WERI-Rb-1 (cell line): ENCODE measurements at regions not wholly inside any gene's neighbourhood (a gene's known extent, or its start where the extent isn't known, plus 50 kb on each side); places are given as distances from the start of the nearest gene placed in this dataset.

Source experiments
- DNase-seq: peaks from one replicate; pipeline ENCODE4 v3.0.0-alpha.2; 2020
- H3K27ac ChIP-seq: fragments of 250-450 bp; sonication (Bioruptor Pico); 2 replicates; pipeline ENCODE4 v1.5.1; 2020; ENCODE audit warnings: mild to moderate bottlenecking, moderate library complexity
- H3K27me3 ChIP-seq: fragments of 250-450 bp; sonication (Bioruptor Pico); 2 replicates; pipeline ENCODE4 v1.5.1; 2021; ENCODE audit warnings: mild to moderate bottlenecking, low read depth, moderate library complexity; ENCODE audit not compliant: insufficient read depth, severe bottlenecking
- H3K36me3 ChIP-seq: fragments of 250-450 bp; sonication (Bioruptor Pico); 2 replicates; pipeline ENCODE4 v1.5.1; 2020; ENCODE audit warnings: mild to moderate bottlenecking, moderate library complexity
- H3K4me3 ChIP-seq: 2 replicates; pipeline ENCODE4 v1.5.1; 2011; ENCODE audit warnings: low read depth, mild to moderate bottlenecking, control low read depth, low read length
- H3K9me3 ChIP-seq: fragments of 250-450 bp; sonication (Bioruptor Pico); 2 replicates; pipeline ENCODE4 v1.5.1; 2021; ENCODE audit warnings: mild to moderate bottlenecking, moderate library complexity; ENCODE audit not compliant: severe bottlenecking
- TF ChIP-seq, protein P1 (sequence below): IDR thresholded peaks from 2 replicates; pipeline ENCODE4 v1.5.1; 2011; ENCODE audit warnings: low read depth, mild to moderate bottlenecking, control low read depth, inconsistent platforms, low read length

DNA sequence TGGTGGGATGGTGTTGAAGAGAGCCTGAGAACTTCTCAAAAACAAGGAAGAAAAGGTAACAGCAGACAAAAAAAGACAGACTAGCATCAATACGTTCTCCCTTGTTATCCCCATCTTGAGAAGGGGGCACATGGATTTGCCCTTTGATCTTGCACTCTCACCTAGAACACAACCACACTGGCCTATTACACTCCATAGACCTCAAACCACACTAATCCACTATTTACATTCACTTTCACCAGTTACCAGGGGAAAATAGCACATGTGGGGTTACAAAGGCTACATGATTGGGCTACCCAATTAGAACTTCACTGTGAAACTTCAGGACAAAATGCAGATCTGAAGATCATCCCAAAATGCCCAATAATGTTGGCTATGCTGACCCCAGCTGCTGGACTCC is 72.6 kb upstream of the SELENOP start:
- Histone ChIP-seq H3K36me3 (no peaks in the 10 kb centered on the region), H3K4me3 (no peak overlapping the region), H3K9me3 (no peaks in the 10 kb centered on the region), H3K27ac (no peak overlapping the region), H3K27me3 (peaks cover 62% of the 10 kb centered on the region)
- TF ChIP-seq, protein P1, sequence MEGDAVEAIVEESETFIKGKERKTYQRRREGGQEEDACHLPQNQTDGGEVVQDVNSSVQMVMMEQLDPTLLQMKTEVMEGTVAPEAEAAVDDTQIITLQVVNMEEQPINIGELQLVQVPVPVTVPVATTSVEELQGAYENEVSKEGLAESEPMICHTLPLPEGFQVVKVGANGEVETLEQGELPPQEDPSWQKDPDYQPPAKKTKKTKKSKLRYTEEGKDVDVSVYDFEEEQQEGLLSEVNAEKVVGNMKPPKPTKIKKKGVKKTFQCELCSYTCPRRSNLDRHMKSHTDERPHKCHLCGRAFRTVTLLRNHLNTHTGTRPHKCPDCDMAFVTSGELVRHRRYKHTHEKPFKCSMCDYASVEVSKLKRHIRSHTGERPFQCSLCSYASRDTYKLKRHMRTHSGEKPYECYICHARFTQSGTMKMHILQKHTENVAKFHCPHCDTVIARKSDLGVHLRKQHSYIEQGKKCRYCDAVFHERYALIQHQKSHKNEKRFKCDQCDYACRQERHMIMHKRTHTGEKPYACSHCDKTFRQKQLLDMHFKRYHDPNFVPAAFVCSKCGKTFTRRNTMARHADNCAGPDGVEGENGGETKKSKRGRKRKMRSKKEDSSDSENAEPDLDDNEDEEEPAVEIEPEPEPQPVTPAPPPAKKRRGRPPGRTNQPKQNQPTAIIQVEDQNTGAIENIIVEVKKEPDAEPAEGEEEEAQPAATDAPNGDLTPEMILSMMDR = no peak
- no peak for DNase-seq

DNA sequence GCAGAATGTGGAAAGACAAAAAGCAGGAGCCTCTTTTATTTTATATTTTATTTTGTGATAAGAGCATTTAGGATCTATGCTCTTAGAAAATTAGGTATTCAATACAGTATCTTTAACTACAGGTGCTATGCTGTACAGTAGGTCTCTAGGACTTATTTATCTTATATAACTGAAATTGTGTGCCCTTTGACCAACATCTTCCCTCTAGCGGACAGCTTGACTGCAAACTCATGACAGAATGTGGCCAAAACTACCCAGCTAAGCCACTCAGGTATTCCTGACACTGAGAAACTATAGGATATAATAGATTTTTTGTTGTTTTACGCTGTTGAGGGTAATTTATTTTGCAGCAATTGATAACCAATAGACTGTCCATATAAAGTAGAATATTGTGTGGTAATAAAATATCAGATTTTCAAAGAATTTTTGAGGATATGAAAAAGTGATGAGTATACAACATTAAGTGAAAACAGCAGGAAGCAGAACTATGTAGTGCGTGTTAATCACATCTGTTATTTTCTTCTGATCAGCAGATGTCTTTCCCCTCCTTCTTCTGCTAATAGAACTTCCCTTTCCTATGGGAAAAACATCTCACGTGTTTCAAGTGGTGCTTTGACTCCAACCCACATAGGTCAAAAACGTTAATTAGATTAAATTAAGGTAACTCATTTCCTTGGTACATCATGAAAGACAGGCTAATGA is 69.9 kb upstream of the SELENOP start:
- H3K36me3 ChIP-seq = no peaks in the 10 kb centered on the region
- TF ChIP-seq, protein P1 = no peak
- DNase-seq = no peak
- no peak overlapping the region for H3K27ac ChIP-seq
- peaks cover 54% of the 10 kb centered on the region for H3K27me3 ChIP-seq
- H3K4me3 ChIP-seq = no peak overlapping the region
- no peaks in the 10 kb centered on the region for H3K9me3 ChIP-seq

DNA sequence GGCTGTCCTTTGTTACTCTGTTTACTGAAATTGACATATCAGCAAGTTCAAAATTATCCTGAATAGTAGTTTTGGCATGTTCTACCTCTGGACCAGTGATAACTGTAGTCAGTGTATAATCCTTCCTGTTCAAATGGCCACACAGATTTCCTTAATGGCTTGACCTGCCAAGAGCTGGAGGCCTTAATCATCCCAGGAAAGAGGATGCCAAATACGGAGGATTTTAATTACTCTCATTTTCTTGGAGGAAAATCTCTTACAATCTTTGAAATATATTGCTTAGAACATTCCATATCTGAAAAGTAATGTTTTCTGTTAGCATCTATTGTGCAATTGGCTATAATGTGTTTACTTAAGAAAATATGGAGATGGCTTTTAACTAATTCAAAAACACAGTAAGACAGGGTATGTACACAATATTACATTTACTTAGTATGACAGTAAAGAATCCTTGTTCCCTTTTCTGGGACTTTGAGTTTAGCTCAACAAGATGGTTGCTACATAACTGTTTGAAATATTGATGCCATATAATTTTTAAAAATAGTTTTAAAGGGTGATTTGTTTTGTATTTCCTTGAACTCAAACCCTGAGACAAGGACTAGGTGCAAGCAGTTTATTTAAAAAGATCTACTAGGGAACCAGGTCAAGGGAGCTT is 68.9 kb upstream of the SELENOP start:
- Histone ChIP-seq H3K9me3 (no peaks in the 10 kb centered on the region), H3K27ac (no peak overlapping the region), H3K36me3 (no peaks in the 10 kb centered on the region), H3K27me3 (peaks cover 50% of the 10 kb centered on the region), H3K4me3 (no peak overlapping the region)
- TF ChIP-seq, protein P1 = no peak
- DNase-seq = no peak

DNA sequence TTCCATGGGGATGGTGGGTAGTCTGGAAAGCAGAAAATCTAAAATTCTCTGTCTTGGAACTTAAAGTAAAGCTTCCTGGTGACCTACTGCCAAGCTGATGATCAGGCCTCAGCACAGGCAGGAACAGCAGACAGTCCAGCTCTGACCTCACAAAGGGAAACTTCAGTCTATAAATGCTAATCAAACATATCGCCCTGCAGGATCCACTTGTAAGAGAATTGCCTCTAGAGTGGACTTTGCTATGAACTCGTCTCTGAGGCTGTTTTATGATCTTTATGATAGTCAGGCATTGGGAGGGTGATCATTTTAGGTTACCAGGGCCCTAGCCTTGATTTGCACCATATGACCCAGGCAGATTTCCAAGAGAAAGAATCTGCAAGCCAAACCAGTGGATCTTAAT is 67.6 kb upstream of the SELENOP start:
- no peak for DNase-seq
- TF ChIP-seq, protein P1 = no peak

DNA sequence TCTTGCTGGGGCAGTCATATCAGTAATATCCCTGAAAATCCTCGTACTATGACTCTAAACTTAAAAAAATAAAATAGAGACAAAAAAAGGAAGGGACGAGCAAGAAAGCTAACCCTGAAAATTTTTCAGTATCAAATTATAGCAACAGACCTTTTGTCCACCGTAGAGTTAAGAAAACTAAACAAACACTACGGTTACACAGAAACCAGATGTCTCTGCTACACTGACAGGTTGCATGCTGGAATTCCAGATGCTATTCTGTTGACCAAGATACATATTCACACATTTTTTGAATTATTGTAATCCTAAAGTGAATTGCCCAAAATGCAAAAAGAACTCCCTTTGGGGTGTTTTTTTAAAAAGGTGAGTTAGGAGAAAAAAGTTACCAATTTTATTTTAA is 66.9 kb upstream of the SELENOP start:
- no peak overlapping the region for H3K27ac ChIP-seq
- H3K4me3 ChIP-seq = no peak overlapping the region
- no peaks in the 10 kb centered on the region for H3K9me3 ChIP-seq
- TF ChIP-seq, protein P1 = no peak
- DNase-seq = no peak
- H3K36me3 ChIP-seq = no peaks in the 10 kb centered on the region
- H3K27me3 ChIP-seq = peaks cover 37% of the 10 kb centered on the region

More for the DNA sequence above, 67.6 kb upstream of the SELENOP start:
- H3K27ac ChIP-seq = no peak overlapping the region
- H3K27me3 ChIP-seq = peaks cover 41% of the 10 kb centered on the region
- no peaks in the 10 kb centered on the region for H3K9me3 ChIP-seq
- no peaks in the 10 kb centered on the region for H3K36me3 ChIP-seq
- H3K4me3 ChIP-seq = no peak overlapping the region
